WTC11 (cell line): ENCODE measurements at regions not wholly inside any gene's neighbourhood (a gene's known extent, or its start where the extent isn't known, plus 50 kb on each side); places are given as distances from the start of the nearest gene placed in this dataset.

Source experiments
- ESRRA ChIP-seq: sonication (generic); formaldehyde crosslinking; IDR thresholded peaks from 2 replicates; pipeline ENCODE4 v1.8.1; 2022; ENCODE audit warnings: mild to moderate bottlenecking, missing genetic modification reagents, borderline replicate concordance
- ZNF138 ChIP-seq: sonication (generic); formaldehyde crosslinking; conservative IDR thresholded peaks from 2 replicates; pipeline ENCODE4 v1.8.1; 2022; ENCODE audit warnings: mild to moderate bottlenecking, moderate library complexity, missing genetic modification reagents
- TF ChIP-seq, protein P1 (sequence below): fragments of 200-600 bp; IDR thresholded peaks from 2 replicates; pipeline ENCODE4 v1.8.0; 2022; ENCODE audit warnings: antibody characterized with exemption

DNA sequence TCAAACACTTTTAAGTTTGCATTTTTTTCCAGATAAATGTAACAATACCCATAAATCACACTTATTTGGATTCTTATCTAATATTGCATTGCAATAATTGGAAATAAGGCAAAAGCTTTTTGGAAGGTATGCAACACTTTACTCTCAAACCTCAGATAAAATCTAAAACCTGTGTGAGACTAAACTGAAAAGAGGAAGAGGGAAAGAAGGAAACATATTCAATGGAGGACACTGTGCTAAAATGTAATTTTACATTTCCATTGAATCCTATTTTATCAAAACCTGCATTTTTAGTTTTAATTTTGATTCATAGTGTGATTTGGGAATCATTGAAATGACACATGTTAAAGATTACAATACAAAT is 99.4 kb downstream of the HPGD start:
- TF ChIP-seq, protein P1, sequence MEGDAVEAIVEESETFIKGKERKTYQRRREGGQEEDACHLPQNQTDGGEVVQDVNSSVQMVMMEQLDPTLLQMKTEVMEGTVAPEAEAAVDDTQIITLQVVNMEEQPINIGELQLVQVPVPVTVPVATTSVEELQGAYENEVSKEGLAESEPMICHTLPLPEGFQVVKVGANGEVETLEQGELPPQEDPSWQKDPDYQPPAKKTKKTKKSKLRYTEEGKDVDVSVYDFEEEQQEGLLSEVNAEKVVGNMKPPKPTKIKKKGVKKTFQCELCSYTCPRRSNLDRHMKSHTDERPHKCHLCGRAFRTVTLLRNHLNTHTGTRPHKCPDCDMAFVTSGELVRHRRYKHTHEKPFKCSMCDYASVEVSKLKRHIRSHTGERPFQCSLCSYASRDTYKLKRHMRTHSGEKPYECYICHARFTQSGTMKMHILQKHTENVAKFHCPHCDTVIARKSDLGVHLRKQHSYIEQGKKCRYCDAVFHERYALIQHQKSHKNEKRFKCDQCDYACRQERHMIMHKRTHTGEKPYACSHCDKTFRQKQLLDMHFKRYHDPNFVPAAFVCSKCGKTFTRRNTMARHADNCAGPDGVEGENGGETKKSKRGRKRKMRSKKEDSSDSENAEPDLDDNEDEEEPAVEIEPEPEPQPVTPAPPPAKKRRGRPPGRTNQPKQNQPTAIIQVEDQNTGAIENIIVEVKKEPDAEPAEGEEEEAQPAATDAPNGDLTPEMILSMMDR, result no peak
- TF ChIP-seq ESRRA (CRISPR knock-in tag), result no peak
- TF ChIP-seq ZNF138 (CRISPR knock-in tag), result no peak
